ENCODE measurements at regions not wholly inside any gene's neighbourhood (a gene's known extent, or its start where the extent isn't known, plus 50 kb on each side); places are given as distances from the start of the nearest gene placed in this dataset.

DNA sequence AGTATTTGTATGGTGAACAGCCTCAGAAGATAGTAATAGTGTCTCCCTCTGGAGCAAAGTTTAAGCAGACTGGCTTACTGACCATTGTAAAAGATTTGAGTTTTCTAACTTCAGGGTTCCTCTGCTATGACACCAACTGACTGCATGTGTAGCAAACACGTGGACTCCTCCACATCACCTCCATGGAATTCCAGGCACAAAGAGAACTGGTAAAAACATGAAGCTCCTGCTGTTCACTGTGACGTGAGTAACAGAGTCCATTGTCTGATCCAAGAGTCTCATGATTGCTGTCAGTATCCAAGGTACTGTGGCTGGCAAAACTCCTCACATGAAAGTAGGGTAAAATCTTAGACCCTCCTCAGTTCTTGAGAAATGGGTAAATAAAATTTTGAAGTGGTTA is 107.6 kb upstream of the FAM9B start:
- H3K4me1 ChIP-seq (ENCODE audit: insufficient read depth, low read length, poor library complexity, severe bottlenecking), result no peaks in the 10 kb centered on the region
- H3K9ac ChIP-seq (ENCODE audit: low read depth, low read length, poor library complexity, severe bottlenecking), result no peak overlapping the region
- H3K27me3 ChIP-seq (ENCODE audit: insufficient read depth, low read length, poor library complexity, severe bottlenecking), result no peaks in the 10 kb centered on the region
- H3K4me2 ChIP-seq (ENCODE audit: low read depth, low read length, poor library complexity, severe bottlenecking), result no peak overlapping the region
- no peaks in the 10 kb centered on the region for H3K36me3 ChIP-seq (ENCODE audit: insufficient read depth, low read length)
- no peaks in the 10 kb centered on the region for H3K9me3 ChIP-seq (ENCODE audit: insufficient read depth, low read depth, low read length)
- no peaks in the 10 kb centered on the region for H4K20me1 ChIP-seq (ENCODE audit: insufficient read depth, low read length, poor library complexity, severe bottlenecking)
- H2AFZ ChIP-seq (ENCODE audit: low read length), result no peak overlapping the region
- no peak for TF ChIP-seq EZH2phosphoT487 (IDR thresholded peaks at IDR 0.05; ENCODE audit: borderline replicate concordance)
- no peak for TF ChIP-seq CTCF (conservative IDR thresholded peaks at IDR 0.05; ENCODE audit: low read length)
- no peaks in the 10 kb centered on the region for H3F3A ChIP-seq (ENCODE audit: low read depth)
- H3K79me2 ChIP-seq (ENCODE audit: insufficient read depth, low read length), result no peaks in the 10 kb centered on the region
- H3K4me3 ChIP-seq (ENCODE audit: low read length, poor library complexity, severe bottlenecking), result no peak overlapping the region
- H3K9me2 ChIP-seq (replicated peaks; ENCODE audit: low read depth, low read length), result no peaks in the 10 kb centered on the region

GRCh38 chrX:9144701-9145241 is 110.8 kb upstream of the FAM9B start:
- Histone ChIP-seq H3K4me3 (ENCODE audit: low read length, poor library complexity, severe bottlenecking) (no peak overlapping the region), H2AFZ (ENCODE audit: low read length) (no peak overlapping the region), H3K79me2 (ENCODE audit: insufficient read depth, low read length) (no peaks in the 10 kb centered on the region), H3K9ac (ENCODE audit: low read depth, low read length, poor library complexity, severe bottlenecking) (no peak overlapping the region), H3K36me3 (ENCODE audit: insufficient read depth, low read length) (no peaks in the 10 kb centered on the region), H3K4me2 (ENCODE audit: low read depth, low read length, poor library complexity, severe bottlenecking) (no peak overlapping the region), H3K9me2 (replicated peaks; ENCODE audit: low read depth, low read length) (no peaks in the 10 kb centered on the region), H3K9me3 (ENCODE audit: insufficient read depth, low read depth, low read length) (no peaks in the 10 kb centered on the region), H3K4me1 (ENCODE audit: insufficient read depth, low read length, poor library complexity, severe bottlenecking) (no peaks in the 10 kb centered on the region), H3F3A (ENCODE audit: low read depth) (no peaks in the 10 kb centered on the region), H4K20me1 (ENCODE audit: insufficient read depth, low read length, poor library complexity, severe bottlenecking) (no peaks in the 10 kb centered on the region), H3K27me3 (ENCODE audit: insufficient read depth, low read length, poor library complexity, severe bottlenecking) (no peaks in the 10 kb centered on the region)
- TF ChIP-seq EZH2phosphoT487 (IDR thresholded peaks at IDR 0.05; ENCODE audit: borderline replicate concordance), result no peak
- TF ChIP-seq CTCF (conservative IDR thresholded peaks at IDR 0.05; ENCODE audit: low read length), result no peak

DNA sequence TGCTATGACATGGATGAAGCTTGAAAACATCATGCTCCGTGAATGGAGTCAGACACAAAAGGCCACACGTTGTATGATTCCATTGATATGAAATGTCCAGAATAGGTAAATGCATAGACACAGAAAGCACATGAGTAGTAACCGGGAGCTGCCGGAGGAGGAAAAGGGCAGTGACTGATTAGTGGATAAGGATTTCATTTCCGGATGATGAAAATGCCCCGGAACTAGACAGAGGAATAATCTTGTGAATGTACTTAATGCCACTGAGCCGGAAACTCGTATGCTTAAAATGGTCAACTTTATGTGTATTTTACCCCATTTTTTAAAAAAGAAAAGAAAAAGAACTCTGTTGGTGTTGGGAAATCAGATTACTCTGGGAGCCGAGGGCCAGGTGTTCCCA is 112.7 kb upstream of the FAM9B start:
- H3K9me3 ChIP-seq (ENCODE audit: insufficient read depth, low read depth, low read length), result no peaks in the 10 kb centered on the region
- H3K4me2 ChIP-seq (ENCODE audit: low read depth, low read length, poor library complexity, severe bottlenecking), result no peak overlapping the region
- H3K9me2 ChIP-seq (replicated peaks; ENCODE audit: low read depth, low read length), result no peaks in the 10 kb centered on the region
- H3K36me3 ChIP-seq (ENCODE audit: insufficient read depth, low read length), result no peaks in the 10 kb centered on the region
- H3K4me1 ChIP-seq (ENCODE audit: insufficient read depth, low read length, poor library complexity, severe bottlenecking), result no peaks in the 10 kb centered on the region
- H3K9ac ChIP-seq (ENCODE audit: low read depth, low read length, poor library complexity, severe bottlenecking), result no peak overlapping the region
- H2AFZ ChIP-seq (ENCODE audit: low read length), result no peak overlapping the region
- no peaks in the 10 kb centered on the region for H4K20me1 ChIP-seq (ENCODE audit: insufficient read depth, low read length, poor library complexity, severe bottlenecking)
- H3K27me3 ChIP-seq (ENCODE audit: insufficient read depth, low read length, poor library complexity, severe bottlenecking), result no peaks in the 10 kb centered on the region
- H3K4me3 ChIP-seq (ENCODE audit: low read length, poor library complexity, severe bottlenecking), result no peak overlapping the region
- H3F3A ChIP-seq (ENCODE audit: low read depth), result no peaks in the 10 kb centered on the region
- TF ChIP-seq EZH2phosphoT487 (IDR thresholded peaks at IDR 0.05; ENCODE audit: borderline replicate concordance) (no peak), CTCF (conservative IDR thresholded peaks at IDR 0.05; ENCODE audit: low read length) (no peak)
- no peaks in the 10 kb centered on the region for H3K79me2 ChIP-seq (ENCODE audit: insufficient read depth, low read length)
